ENCODE measurements at regions not wholly inside any gene's neighbourhood (a gene's known extent, or its start where the extent isn't known, plus 50 kb on each side); places are given as distances from the start of the nearest gene placed in this dataset.
"Not testable (repeated sequence)": the region's sequence is repeated elsewhere in the genome, so short reads cannot be mapped to it uniquely, and the experiment has no call there.

DNA sequence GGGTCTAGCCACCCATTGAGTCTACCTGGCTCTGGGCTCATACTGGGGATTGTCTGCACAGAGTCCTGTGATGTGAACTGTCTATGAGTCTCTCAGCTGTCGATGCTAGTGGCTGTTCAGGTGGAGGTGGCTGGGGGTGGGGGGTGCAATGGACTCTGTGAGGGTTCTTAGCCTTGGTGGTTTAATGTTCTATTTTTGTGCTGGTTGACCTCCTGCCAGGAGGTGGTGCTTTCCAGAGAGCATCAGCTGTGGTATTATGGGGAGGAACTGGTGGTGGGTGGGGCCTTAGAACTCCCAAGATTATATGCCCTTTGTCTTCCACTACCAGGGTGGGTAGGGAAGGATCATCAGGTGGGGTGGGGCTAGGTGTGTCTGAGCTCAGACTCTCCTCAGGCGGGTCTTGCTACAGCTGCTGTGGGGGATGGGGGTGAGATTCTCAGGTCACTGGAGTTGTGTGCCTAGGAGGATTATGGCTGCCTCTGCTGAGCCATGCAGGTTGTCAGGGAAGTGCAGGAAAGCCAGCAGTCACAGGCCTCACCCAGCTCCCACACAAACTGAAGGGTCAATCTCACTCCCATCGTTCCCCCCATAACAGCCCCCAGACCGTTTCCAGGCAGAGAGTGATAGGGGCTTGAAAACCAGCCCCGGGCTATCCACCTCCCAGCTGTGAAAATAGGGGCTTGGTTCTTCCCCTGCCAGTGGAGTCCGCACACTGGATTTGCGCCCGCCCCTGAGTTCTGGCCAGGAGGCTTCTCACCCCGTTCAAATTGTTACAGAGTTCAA is 104.0 kb upstream of the EPB41L4A start:
- TF ChIP-seq POLR2A, CTCF (IDR thresholded peaks at IDR 0.05): not testable (repeated sequence)
